HG03025 (cell line): ENCODE measurements at regions not wholly inside any gene's neighbourhood (a gene's known extent, or its start where the extent isn't known, plus 50 kb on each side); places are given as distances from the start of the nearest gene placed in this dataset.
"Not testable (repeated sequence)": the region's sequence is repeated elsewhere in the genome, so short reads cannot be mapped to it uniquely, and the experiment has no call there.

Experiments
- ATAC-seq: cut with Tn5 transposase; IDR thresholded peaks from one replicate; pipeline ENCODE4 v1.9.1; 2021; ENCODE audit warnings: mild to moderate bottlenecking, moderate library complexity; ENCODE audit not compliant: unreplicated experiment, low FRiP score

DNA sequence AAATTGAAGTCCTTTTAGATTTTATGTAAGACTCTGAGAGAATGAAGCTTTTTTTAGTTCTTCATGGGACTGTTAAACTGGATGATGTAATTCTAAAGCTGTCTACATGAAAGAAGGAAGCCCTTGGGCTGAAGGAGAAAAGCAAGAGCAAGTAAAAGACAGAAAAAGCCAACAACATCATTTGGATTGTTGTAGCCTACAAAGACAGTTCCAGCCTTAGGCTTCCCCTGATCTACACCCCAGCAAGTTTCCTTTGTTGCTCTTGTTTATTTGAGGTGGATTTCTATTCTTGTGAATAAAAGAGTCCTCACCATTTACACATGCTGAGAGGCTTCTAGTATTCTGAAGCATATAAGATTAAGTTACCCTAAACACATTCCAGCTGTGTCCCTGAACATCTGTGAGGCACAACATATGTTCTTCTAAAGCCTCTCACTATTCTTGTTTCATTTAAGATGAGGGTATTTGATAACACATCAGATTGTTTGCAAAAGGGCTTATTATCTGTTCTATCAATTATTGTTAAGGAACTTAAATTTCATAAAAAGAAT, 377.8 kb downstream of the LNPK start:
- ATAC-seq: no peak

DNA sequence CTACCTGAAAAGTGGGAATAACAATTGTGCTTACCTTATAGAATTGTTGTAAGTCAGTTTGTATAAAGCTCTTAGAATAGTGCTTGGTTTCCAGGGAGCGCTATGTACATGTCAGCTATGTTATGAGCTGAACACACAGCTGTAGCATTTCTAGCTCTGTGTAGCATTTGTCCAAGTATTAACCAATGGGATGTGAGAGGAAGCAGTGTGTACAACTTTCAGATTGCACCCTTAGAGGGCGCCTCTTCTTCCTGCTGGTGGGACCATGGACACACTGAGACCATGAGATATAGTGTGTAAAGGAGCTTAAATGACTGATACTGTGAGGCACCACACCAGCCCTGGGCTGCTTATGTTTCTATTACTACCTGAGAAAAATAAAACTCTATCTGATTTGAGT, 380.2 kb downstream of the LNPK start:
- no peak for ATAC-seq

- ATAC-seq: no peak
Observed at GRCh38 chr2:175620106-175620505, 382.0 kb downstream of the LNPK start.

DNA sequence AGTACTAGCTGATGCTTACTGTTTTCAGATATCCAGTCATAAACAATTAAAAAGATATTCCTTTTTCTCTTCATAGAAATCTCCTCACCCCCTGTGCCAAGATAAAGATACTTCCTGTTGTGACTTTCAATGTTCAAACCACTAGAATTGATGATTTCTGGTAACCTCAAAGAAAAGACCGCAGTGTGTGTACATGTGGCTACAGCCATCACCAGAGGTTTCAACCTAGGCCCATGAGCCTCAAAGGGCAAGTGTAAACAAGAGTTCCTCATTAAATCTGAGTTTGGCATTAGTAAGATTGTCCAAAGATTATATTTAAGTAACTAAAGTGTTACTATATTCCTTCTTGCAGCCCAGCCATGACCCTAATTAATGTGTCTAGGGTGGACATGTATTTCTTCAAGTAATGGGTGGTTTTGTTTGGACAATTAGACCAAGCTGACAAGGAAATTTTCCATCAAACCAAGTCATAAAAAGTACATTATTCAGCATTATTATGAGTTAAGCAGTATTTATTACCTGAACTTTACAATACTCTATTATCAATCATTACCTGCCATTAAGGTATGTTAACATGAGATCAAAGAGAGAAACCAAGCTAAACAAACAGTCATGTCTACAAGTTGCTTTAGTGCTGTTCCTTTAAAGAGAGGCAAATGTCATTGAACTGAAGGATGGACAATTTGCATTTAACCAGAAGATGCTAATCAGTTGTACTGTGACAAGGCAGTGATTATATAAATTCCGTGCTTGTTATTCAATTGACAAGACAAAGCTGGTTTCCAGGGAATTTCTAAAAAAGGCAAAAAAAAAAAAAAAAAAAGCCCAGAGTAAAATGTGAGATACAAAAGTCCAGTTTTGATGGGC, 382.7 kb downstream of the LNPK start:
- no peak for ATAC-seq

DNA sequence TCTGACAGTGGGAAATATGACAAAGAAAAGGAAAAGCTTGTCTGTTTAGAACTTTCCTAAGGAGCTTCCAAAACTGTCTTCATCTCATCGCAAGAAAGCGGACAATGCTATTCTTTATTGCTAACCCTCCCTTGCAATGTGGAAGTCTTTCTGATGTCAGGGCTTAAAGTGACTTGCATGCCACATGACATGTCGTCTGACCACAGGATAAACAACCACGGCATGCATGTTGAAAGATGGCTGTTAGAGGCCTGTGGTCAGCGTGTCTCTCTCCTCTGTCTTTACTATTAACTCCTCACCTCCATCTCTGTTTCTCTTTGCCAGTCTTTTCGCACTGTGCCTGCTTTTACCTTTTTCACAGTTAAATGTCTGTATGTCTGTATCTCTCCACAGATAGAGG, 389.8 kb downstream of the LNPK start:
- ATAC-seq: no peak

DNA sequence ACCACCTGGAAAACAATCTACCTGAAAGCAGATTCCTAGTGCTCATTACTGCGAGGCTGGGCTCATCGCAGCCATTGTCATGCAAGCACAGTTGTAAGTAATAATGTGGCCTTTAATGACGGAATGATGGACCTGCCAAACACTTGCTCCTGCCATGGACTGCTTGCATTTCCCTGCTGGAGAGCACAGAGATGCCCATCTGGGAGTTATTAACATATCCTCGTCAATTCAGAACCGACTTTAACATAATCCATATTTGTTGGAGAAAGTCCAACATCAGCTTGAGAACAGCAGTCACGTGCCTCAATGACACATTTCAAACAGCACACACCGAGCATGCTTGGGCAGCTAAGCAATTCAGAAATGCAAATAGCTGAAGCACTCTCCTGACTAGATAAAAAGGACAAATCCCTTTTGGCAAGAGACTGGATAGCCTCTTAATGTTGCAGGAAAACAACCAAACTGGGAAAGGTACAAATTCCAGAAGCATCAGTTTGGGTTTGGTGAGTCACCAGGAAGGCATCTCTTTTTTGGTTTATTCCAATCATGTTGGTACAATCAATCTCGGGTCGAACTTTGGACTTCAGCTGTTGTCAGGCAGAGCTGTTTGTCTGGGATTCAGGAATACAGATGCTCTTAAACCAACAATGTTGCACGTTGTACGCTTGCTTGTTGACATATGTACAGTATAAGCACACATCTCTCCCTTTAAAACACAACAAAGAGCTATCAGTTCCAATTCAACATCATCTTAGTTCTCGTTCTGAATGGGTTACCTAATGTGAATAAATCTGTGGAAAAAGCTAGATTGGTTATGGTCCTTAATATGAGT, 395.8 kb downstream of the LNPK start:
- no peak for ATAC-seq

GRCh38 chr2:175605640-175606009, 396.4 kb downstream of the LNPK start:
- no peak for ATAC-seq

DNA sequence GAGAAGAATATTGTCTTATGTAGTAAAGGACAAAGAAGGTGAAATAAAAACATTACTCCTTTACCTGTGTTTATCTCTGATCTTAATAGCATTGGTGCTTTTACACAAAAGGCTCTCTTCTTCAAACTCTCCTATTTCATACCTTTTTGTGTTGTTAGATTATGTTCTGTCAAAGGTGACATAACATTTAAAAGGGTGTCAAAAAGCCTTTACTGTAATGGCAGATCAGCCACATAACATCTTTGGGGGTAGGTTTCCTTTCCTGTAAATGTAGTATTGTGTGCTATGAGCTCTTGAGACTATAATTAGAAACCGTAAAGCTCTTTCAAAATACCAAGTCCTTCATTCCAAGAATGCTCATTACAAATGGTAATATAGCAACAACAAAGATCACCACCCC, 400.1 kb downstream of the LNPK start:
- ATAC-seq: no peak

GRCh38 chr2:175599966-175600831, 401.9 kb downstream of the LNPK start:
- no peak for ATAC-seq

DNA sequence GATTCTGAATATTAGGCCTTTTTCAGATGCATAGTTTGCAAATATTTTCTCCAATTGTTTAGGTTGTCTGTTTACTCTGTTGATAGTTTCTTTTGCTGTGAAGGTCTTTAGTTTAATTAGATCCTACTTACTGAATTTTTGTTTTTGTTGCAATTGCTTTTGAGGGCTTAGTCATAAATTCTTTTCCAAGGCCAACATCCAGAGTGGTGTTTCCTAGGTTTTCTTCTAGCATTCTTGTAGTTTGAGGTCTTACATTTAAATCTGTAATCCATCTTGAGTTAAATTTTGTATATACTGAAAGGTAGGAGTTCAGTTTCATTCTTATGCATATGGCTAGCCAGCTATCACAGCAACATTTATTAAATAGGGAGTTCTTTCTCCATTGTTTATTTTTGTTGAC, 404.8 kb downstream of the LNPK start:
- no peak for ATAC-seq

DNA sequence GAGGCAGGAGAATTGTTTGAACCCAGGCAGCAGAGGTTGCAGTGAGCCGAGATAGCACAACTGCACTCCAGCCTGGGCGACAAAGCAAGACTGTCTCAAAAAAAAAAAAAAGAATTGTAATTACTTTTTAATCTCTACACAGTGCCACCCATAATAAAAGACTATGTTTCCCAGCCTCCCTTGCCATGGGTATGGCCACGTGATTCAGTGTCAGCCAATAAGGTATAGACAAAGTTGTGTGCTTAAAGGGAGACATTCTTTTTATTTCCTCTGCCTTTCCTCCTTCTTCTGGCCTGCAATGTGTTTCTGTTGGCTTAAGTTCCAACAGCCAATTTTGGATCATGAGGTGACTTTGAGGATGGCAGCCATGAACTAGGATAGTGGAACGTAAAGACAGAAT, 406.9 kb downstream of the LNPK start:
- no peak for ATAC-seq

- ATAC-seq: not testable (repeated sequence)
Observed at GRCh38 chr2:175593686-175594525, 408.2 kb downstream of the LNPK start.

DNA sequence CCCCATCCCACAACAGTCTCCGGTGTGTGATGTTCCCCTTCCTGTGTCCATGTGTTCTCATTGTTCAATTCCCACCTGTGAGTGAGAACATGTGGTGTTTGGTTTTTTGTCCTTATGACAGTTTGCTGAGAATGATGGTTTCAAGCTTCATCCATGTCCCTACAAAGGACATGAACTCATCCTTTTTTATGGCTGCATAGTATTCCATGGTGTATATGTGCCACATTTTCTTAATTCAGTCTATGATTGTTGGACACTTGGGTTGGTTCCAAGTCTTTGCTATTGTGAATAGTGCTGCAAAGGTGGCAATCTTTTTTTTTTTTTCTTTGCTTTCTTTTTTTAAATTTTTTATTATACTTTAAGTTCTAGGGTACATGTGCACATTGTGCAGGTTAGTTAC, 406.7 kb upstream of the ATP5MC3 start:
- not testable (repeated sequence) for ATAC-seq

DNA sequence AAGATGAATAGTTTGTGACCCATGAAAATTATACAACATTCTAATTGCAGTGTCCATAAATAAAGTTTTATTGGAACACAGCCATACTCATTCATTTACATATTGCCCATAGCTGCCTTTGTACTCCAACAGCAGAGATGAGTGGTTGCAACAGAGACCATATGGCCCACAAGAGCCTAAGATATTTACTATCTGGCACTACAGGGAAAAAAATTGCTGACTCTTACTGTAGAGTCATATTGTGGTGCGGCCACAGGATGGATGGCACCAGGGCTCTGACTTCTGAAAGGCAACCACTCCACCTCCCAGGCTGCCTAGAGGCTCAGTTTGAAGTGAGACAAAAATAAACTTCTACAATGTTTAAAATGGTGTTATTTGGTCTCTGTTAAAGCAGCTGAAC, 404.0 kb upstream of the ATP5MC3 start:
- ATAC-seq: no peak

- no peak for ATAC-seq
Observed at GRCh38 chr2:175580652-175581051, 399.1 kb upstream of the ATP5MC3 start.

GRCh38 chr2:175579646-175580045, 398.1 kb upstream of the ATP5MC3 start:
- ATAC-seq: no peak

GRCh38 chr2:175577368-175577970, 396.0 kb upstream of the ATP5MC3 start:
- no peak for ATAC-seq

GRCh38 chr2:175576875-175577274, 395.4 kb upstream of the ATP5MC3 start:
- ATAC-seq: no peak

DNA sequence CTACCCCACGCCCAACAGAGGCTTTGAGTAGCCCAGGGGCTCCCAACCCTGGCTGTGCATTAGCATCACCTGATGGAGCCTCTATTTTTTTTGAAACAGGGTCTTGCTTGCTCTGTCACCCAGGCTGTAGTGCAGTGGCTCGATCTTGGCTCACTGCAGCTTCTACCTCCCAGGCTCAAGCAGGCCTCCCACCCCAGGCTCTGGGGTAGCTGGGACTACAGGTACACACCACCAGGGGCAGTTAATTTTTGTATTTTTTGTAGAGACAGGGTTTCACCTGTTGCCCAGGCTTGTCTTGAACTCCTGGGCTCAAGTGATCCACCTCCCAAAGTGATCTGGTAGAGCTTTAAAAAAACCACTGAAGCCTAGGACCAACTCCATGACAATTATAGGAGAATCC, 394.8 kb upstream of the ATP5MC3 start:
- ATAC-seq: no peak
